GM12878 (cell line): ENCODE measurements at regions not wholly inside any gene's neighbourhood (a gene's known extent, or its start where the extent isn't known, plus 50 kb on each side); places are given as distances from the start of the nearest gene placed in this dataset.

Experiments
- CHD4 ChIP-seq: fragments of 200-600 bp; sonication (generic); IDR thresholded peaks from 2 replicates; pipeline ENCODE4 v1.6.1; 2016; ENCODE audit warnings: mild to moderate bottlenecking
- KLF5 ChIP-seq: fragments of 450-650 bp; IDR thresholded peaks from 2 replicates; pipeline ENCODE4 v1.6.1; 2014; ENCODE audit warnings: mild to moderate bottlenecking; ENCODE audit not compliant: partially characterized antibody
- TF ChIP-seq, protein P1 (sequence below), 3 experiments: IDR thresholded peaks in 2 of 3; conservative IDR thresholded peaks in 1 of 3; 2 replicates each; pipeline ENCODE4 v1.5.1; 2011; ENCODE audit warnings: low read depth in 3 of 3, low read length in 3 of 3, mild to moderate bottlenecking in 3 of 3, control low read depth in 2 of 3, moderate library complexity in 2 of 3, inconsistent platforms in 1 of 3, mixed read lengths in 1 of 3; ENCODE audit not compliant: control insufficient read depth in 2 of 3, insufficient read depth in 1 of 3; ENCODE audit errors: extremely low read depth in 1 of 3

- TF ChIP-seq, protein P1, sequence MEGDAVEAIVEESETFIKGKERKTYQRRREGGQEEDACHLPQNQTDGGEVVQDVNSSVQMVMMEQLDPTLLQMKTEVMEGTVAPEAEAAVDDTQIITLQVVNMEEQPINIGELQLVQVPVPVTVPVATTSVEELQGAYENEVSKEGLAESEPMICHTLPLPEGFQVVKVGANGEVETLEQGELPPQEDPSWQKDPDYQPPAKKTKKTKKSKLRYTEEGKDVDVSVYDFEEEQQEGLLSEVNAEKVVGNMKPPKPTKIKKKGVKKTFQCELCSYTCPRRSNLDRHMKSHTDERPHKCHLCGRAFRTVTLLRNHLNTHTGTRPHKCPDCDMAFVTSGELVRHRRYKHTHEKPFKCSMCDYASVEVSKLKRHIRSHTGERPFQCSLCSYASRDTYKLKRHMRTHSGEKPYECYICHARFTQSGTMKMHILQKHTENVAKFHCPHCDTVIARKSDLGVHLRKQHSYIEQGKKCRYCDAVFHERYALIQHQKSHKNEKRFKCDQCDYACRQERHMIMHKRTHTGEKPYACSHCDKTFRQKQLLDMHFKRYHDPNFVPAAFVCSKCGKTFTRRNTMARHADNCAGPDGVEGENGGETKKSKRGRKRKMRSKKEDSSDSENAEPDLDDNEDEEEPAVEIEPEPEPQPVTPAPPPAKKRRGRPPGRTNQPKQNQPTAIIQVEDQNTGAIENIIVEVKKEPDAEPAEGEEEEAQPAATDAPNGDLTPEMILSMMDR (IDR thresholded peaks at IDR 0.05 in 2 of 3, conservative IDR thresholded peaks at IDR 0.05 in 1 of 3; ENCODE audit: control insufficient read depth in 2 of 3, extremely low read depth in 1 of 3, insufficient read depth in 1 of 3, low read depth in 3 of 3, low read length in 3 of 3), result no peak
- TF ChIP-seq CHD4 (no peak), KLF5 (no peak)
Observed at GRCh38 chr14:31947076-31947475, 130.0 kb upstream of the ARHGAP5 start.
